ENCODE measurements at regions not wholly inside any gene's neighbourhood (a gene's known extent, or its start where the extent isn't known, plus 50 kb on each side); places are given as distances from the start of the nearest gene placed in this dataset.

- DNase-seq (ENCODE audit: low read depth in 1 of 2, low spot score in 1 of 2), result no peak
Observed at GRCh38 chr13:58160980-58161379, 529.4 kb downstream of the PCDH17 start.

- DNase-seq (ENCODE audit: low read depth in 1 of 2, low spot score in 1 of 2), result no peak
Observed at GRCh38 chr13:58165617-58166016, 534.1 kb downstream of the PCDH17 start.

GRCh38 chr13:58181111-58181510 is 549.6 kb downstream of the PCDH17 start:
- DNase-seq (ENCODE audit: low read depth in 1 of 2, low spot score in 1 of 2), result no peak

GRCh38 chr13:58187881-58188280 is 556.3 kb downstream of the PCDH17 start:
- no peak for DNase-seq (ENCODE audit: low read depth in 1 of 2, low spot score in 1 of 2)

GRCh38 chr13:58190577-58190976 is 559.0 kb downstream of the PCDH17 start:
- no peak for DNase-seq (ENCODE audit: low read depth in 1 of 2, low spot score in 1 of 2)

GRCh38 chr13:58191754-58192153 is 560.2 kb downstream of the PCDH17 start:
- no peak for DNase-seq (ENCODE audit: low read depth in 1 of 2, low spot score in 1 of 2)

GRCh38 chr13:58202099-58202498 is 570.6 kb downstream of the PCDH17 start:
- DNase-seq (ENCODE audit: low read depth in 1 of 2, low spot score in 1 of 2), result no peak

- no peak for DNase-seq (ENCODE audit: low read depth in 1 of 2, low spot score in 1 of 2)
Observed at GRCh38 chr13:58207501-58207900, 576.0 kb downstream of the PCDH17 start.

GRCh38 chr13:58235454-58235853 is 603.9 kb downstream of the PCDH17 start:
- DNase-seq (ENCODE audit: low read depth in 1 of 2, low spot score in 1 of 2), result no peak

- no peak for DNase-seq (ENCODE audit: low read depth in 1 of 2, low spot score in 1 of 2)
Observed at GRCh38 chr13:58238972-58239773, 607.6 kb downstream of the PCDH17 start.

- DNase-seq (ENCODE audit: low read depth in 1 of 2, low spot score in 1 of 2), result no peak
Observed at GRCh38 chr13:58239774-58240268, 608.3 kb downstream of the PCDH17 start.

- no peak for DNase-seq (ENCODE audit: low read depth in 1 of 2, low spot score in 1 of 2)
Observed at GRCh38 chr13:58247080-58247479, 615.5 kb downstream of the PCDH17 start.

- no peak for DNase-seq (ENCODE audit: low read depth in 1 of 2, low spot score in 1 of 2)
Observed at GRCh38 chr13:58254943-58255342, 623.4 kb downstream of the PCDH17 start.

- DNase-seq (ENCODE audit: low read depth in 1 of 2, low spot score in 1 of 2), result no peak
Observed at GRCh38 chr13:58266271-58266670, 634.7 kb downstream of the PCDH17 start.

- DNase-seq (ENCODE audit: low read depth in 1 of 2, low spot score in 1 of 2), result no peak
Observed at GRCh38 chr13:58298556-58299135, 667.1 kb downstream of the PCDH17 start.

- no peak for DNase-seq (ENCODE audit: low read depth in 1 of 2, low spot score in 1 of 2)
Observed at GRCh38 chr13:58300224-58300623, 668.7 kb downstream of the PCDH17 start.

GRCh38 chr13:58300974-58301681 is 669.6 kb downstream of the PCDH17 start:
- DNase-seq (ENCODE audit: low read depth in 1 of 2, low spot score in 1 of 2), result no peak

GRCh38 chr13:58302349-58302748 is 670.8 kb downstream of the PCDH17 start:
- DNase-seq (ENCODE audit: low read depth in 1 of 2, low spot score in 1 of 2), result no peak

- no peak for DNase-seq (ENCODE audit: low read depth in 1 of 2, low spot score in 1 of 2)
Observed at GRCh38 chr13:58306062-58306461, 674.5 kb downstream of the PCDH17 start.

- DNase-seq (ENCODE audit: low read depth in 1 of 2, low spot score in 1 of 2), result no peak
Observed at GRCh38 chr13:58313219-58313618, 681.7 kb downstream of the PCDH17 start.

- no peak for DNase-seq (ENCODE audit: low read depth in 1 of 2, low spot score in 1 of 2)
Observed at GRCh38 chr13:58318495-58319167, 687.1 kb downstream of the PCDH17 start.
